ENCODE measurements at regions not wholly inside any gene's neighbourhood (a gene's known extent, or its start where the extent isn't known, plus 50 kb on each side); places are given as distances from the start of the nearest gene placed in this dataset.

DNA sequence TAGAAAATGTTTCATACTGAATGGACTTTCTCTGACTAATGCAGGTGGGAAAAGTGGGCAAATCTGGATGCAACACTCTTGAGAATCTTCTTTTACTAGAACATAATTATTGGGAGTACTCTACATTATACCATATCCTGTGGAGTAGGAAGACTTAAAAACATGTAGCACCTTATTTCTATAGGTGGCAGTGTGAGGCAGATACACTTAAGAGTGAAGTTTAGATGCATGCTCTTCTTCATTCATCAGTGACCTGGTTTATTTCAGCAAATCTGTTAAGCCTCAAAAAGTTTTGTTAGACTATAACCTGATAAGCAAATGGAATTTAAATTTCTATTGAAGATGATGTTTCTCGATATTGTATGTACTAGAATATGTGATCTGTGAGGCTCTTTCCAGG lies 1087.1 kb upstream of the LRRN3 start:
- no peak for TF ChIP-seq CTCF (IDR thresholded peaks at IDR 0.05; ENCODE audit: low read depth, low read length, missing input control)
- TF ChIP-seq TAF1 (conservative IDR thresholded peaks at IDR 0.05) = no peak
- no peak for TF ChIP-seq YY1 (IDR thresholded peaks at IDR 0.05)
- no peak for TF ChIP-seq ATF3 (IDR thresholded peaks at IDR 0.05)

Measured in liver (tissue), 3 donors.